GM23248 (cell line): ENCODE measurements at regions not wholly inside any gene's neighbourhood (a gene's known extent, or its start where the extent isn't known, plus 50 kb on each side); places are given as distances from the start of the nearest gene placed in this dataset.

ENCODE experiments used
- EZH2 ChIP-seq: fragments of 200-600 bp; sonication (generic); IDR thresholded peaks from 2 replicates; pipeline ENCODE4 v1.6.1; 2018; ENCODE audit warnings: antibody characterized with exemption, mild to moderate bottlenecking; ENCODE audit not compliant: insufficient read depth, poor library complexity, severe bottlenecking
- EZH2phosphoT487 ChIP-seq: fragments of 200-600 bp; sonication (generic); IDR thresholded peaks from 2 replicates; pipeline ENCODE4 v1.6.1; 2018; ENCODE audit warnings: antibody characterized with exemption, moderate library complexity, mild to moderate bottlenecking, low read depth; ENCODE audit not compliant: insufficient read depth

DNA sequence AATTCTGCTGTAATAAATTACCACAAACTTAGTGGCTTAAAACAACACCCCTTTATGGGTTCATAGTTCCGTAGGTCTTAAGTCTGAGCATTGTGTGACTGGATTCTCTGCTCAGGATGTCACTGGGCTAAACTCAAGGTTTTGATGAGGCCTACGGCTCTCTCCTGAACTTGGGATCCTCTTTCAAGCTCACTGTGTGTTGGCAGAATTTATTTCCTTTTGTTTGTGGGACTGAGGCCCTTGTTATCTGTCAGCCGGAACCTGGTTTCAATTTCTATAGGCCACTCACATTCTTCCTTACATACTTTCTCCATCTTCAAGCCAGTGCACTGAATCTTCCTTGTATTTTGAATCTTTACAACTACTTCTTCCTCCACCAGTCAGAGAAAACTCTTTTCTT lies 290.2 kb downstream of the AKAIN1 start:
- TF ChIP-seq EZH2phosphoT487 (no peak), EZH2 (no peak)
